Keratinocyte (primary cell): ENCODE measurements at regions not wholly inside any gene's neighbourhood (a gene's known extent, or its start where the extent isn't known, plus 50 kb on each side); places are given as distances from the start of the nearest gene placed in this dataset.

Experiments
- CTCF ChIP-seq, 3 experiments: IDR thresholded peaks in 1 of 3; conservative IDR thresholded peaks in 1 of 3; optimal IDR thresholded peaks in 1 of 3; 2 replicates in 2 of 3; 3 replicates in 1 of 3; pipeline versions ENCODE3 to v1.5.1; 2011; ENCODE audit warnings: low read length in 3 of 3, mild to moderate bottlenecking in 3 of 3, moderate library complexity in 2 of 3, control low read depth in 1 of 3, inconsistent platforms in 1 of 3; ENCODE audit not compliant: insufficient read depth in 2 of 3; ENCODE audit errors: extremely low read depth in 1 of 3
- EZH2 ChIP-seq: IDR thresholded peaks from one replicate; pipeline ENCODE4 v1.6.1; 2012; ENCODE audit warnings: inconsistent platforms, mild to moderate bottlenecking, low read length, moderate library complexity

- TF ChIP-seq CTCF (optimal IDR thresholded peaks at IDR 0.05 in 1 of 3, IDR thresholded peaks at IDR 0.05 in 1 of 3, conservative IDR thresholded peaks at IDR 0.05 in 1 of 3; ENCODE audit: extremely low read depth in 1 of 3, insufficient read depth in 2 of 3, low read length in 3 of 3) (no peak), EZH2 (no peak)
Measured at GRCh38 chr2:58398406-58398805, 157.3 kb upstream of the FANCL start.
